Activated CD4-positive, alpha-beta T cell treated with anti-CD3 and anti-CD28 coated beads, Interleukin-2, amount 10 ng/mL, durations not matched to agents 24 days and 14 days (primary cell): ENCODE measurements at regions not wholly inside any gene's neighbourhood (a gene's known extent, or its start where the extent isn't known, plus 50 kb on each side); places are given as distances from the start of the nearest gene placed in this dataset.

Experiments used
- DNase-seq: peaks from one replicate; pipeline ENCODE4 v3.0.0; 2022
- H3K27ac Mint-ChIP-seq: one replicate; pipeline ENCODE4 v1.8.0; 2022; ENCODE audit warnings: mild to moderate bottlenecking, mixed read lengths
- H3K27me3 Mint-ChIP-seq: one replicate; pipeline ENCODE4 v1.8.0; 2022; ENCODE audit warnings: mixed read lengths
- H3K36me3 Mint-ChIP-seq: one replicate; pipeline ENCODE4 v1.8.0; 2022; ENCODE audit warnings: low read depth, mild to moderate bottlenecking, mixed read lengths
- H3K4me1 Mint-ChIP-seq: one replicate; pipeline ENCODE4 v1.8.0; 2021; ENCODE audit warnings: mixed read lengths
- H3K4me3 Mint-ChIP-seq: one replicate; pipeline ENCODE4 v1.8.0; 2022; ENCODE audit warnings: mild to moderate bottlenecking, moderate library complexity, mixed read lengths
- H3K9me3 Mint-ChIP-seq: one replicate; pipeline ENCODE4 v1.8.0; 2021; ENCODE audit warnings: mixed read lengths
- intact Hi-C: fragments of 100-400 bp; cut with micrococcal nuclease; formaldehyde crosslinking; loops from one replicate; pipeline ENCODE4 v1.15.1; 2023

DNA sequence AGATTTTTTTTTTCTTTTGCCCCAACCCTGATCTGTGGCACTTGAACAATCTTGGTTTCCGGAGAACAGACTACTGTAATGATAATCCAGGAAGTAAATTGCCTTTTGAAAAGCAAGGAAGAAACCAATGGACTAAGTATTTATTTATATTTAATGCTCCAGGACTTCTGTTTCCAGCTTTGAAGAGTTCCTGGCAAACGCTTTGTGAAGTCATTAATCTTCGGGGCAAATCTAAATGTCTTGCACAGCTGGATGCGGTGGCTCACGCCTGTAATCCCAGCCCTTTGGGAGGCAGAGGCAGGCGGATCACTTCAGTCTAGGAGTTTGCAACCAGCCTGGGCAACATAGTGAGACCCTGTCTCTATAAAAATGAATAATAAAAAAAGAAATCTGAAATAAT is 135.1 kb upstream of the GATA6 start:
- intact Hi-C loops: no loop called here
- Mint-ChIP-seq H3K27me3 (no peaks in the 10 kb centered on the region), H3K9me3 (no peaks in the 10 kb centered on the region), H3K27ac (no peak overlapping the region), H3K4me1 (no peaks in the 10 kb centered on the region), H3K36me3 (no peaks in the 10 kb centered on the region), H3K4me3 (no peak overlapping the region)
- no peak for DNase-seq

DNA sequence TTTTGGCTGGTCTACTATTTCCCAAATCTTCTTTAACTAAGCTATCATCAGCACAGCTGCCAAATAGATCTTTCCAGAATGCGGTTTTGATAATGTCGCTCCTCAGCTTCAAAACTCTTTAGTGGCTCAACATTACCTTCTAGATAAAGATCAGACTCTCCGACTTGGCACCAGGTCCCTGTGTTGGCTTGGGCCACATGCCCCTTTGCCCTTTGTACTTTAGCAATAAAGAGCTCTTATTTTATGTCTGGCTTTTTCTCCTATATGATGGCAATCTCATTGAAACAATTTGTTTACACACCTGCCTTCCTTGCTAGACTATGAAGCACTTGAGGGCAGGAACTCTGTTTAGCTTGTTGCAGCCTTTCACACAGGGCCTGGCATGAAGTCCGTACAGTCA is 128.9 kb upstream of the GATA6 start:
- Mint-ChIP-seq H3K4me1 (no peaks in the 10 kb centered on the region), H3K36me3 (no peaks in the 10 kb centered on the region), H3K4me3 (no peak overlapping the region), H3K9me3 (no peaks in the 10 kb centered on the region), H3K27me3 (no peaks in the 10 kb centered on the region), H3K27ac (no peak overlapping the region)
- DNase-seq: no peak
- intact Hi-C loops: no loop called here

DNA sequence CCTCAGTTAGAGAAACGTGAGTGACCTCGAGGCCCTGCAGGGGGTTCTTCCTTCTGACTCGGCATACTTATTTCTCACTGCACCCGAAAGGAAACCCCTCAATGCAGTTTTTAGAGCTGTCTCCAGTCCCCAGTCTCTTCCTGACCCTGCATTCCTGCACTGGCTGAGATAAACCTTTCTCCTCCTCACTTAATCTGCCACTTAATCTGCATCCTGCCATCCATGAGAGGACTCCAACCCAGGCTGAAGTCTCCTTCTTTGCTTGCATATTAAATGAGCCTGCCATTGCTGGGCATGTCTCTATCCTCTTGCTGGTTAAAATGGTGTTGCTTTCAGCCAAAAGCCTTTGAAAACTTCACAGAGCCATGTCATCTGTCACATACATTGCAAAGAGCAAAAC is 125.6 kb upstream of the GATA6 start:
- Mint-ChIP-seq H3K36me3 (no peaks in the 10 kb centered on the region), H3K9me3 (no peaks in the 10 kb centered on the region), H3K4me1 (no peaks in the 10 kb centered on the region), H3K4me3 (no peak overlapping the region), H3K27me3 (no peaks in the 10 kb centered on the region), H3K27ac (no peak overlapping the region)
- intact Hi-C loops: no loop called here
- DNase-seq: no peak

DNA sequence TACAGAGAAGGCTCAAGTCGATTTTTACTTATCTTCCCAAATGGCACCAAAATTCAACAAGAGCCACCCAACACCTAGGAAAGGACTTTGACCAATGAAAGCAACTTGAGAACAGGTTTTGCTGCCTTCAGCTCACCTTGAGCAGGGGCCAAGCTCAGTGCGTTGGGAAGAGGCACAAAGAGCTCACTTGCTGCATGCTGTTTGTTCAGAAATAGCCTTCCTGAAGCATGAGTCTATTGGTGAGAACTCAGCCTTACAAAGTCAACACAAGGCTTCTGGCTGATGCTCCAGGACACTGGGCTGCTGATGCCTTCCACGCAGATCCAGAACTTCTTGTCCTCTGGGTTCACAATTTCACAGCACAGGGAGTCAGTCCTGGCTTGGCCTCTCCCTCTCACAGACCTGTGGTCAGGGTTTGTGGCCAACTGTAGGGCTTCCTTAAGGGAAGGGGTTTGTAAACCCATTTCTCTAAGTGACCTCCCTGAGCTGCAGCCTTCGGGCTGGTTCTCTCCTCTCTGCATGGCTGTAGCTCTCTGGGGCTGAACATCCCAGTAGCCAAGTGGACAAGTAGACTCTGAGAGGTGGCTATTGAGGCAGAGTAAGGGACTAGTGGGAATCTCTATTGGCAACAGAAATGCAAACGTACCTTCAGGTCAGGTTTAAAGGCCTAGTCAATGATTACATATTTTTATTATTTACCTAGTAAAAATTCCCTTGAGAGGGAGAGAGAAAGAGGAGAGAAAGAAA is 124.7 kb upstream of the GATA6 start:
- no peak overlapping the region for H3K27ac Mint-ChIP-seq
- no peak overlapping the region for H3K4me3 Mint-ChIP-seq

DNA sequence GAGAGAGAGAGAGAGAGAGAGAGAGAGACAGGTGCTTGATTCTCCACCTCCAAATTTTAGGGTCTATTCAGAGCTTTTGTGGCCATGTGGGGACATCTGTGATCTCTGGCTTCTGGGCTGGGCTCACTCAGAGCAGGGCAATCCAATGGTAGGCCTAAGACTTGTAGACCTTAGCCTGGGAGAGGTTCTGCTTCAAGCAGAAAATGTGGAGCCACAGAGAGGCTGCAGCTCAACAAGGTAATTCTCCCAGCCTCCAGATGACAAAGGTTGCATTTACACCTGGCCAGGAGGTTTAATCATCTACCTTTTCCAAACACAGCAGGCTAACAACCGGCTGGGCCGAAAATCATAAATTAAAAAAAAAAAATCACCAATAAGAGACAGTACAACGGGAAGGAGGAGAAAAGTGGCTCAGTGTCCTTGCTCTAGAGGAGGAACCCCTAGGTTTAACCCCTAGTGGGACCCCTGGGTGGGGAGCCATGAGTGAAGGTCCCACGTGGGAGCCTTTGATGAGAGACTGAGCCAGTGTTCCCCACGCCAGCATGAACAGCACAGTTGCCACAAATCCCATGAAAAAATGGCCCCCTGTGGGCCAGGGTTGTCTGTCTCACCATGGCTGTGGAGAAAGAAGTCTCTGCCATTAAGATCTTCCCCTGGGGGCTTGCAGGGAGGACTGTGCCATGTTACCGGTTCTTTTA is 124.0 kb upstream of the GATA6 start:
- Mint-ChIP-seq H3K4me1 (no peaks in the 10 kb centered on the region), H3K4me3 (no peak overlapping the region), H3K36me3 (no peaks in the 10 kb centered on the region), H3K27me3 (no peaks in the 10 kb centered on the region), H3K27ac (no peak overlapping the region), H3K9me3 (no peaks in the 10 kb centered on the region)
- intact Hi-C loops: no loop called here
- DNase-seq: no peak

More for the DNA sequence above, 124.7 kb upstream of the GATA6 start:
- H3K4me1 Mint-ChIP-seq: no peaks in the 10 kb centered on the region
- H3K36me3 Mint-ChIP-seq: no peaks in the 10 kb centered on the region
- intact Hi-C loops: no loop called here
- DNase-seq: no peak
- H3K9me3 Mint-ChIP-seq: no peaks in the 10 kb centered on the region
- H3K27me3 Mint-ChIP-seq: no peaks in the 10 kb centered on the region

DNA sequence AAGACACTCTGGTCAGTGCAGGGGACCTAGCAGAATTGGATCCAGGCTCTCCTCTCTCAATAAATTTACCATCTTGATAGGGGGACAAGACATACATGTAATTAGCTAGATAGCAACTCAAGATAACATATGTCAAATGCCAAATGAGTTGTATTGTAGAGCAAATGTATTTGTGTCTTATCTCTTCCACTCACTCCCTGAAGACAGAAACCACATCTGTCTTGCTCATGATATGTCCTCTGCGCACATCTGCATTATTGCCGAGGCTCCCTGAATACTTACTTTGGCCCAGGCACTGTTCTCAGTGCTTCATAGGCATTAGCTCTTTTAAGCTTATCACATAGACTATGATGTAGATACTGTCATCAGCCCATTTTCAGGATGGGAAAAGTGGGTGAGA is 122.9 kb upstream of the GATA6 start:
- no peaks in the 10 kb centered on the region for H3K27me3 Mint-ChIP-seq
- no peaks in the 10 kb centered on the region for H3K4me1 Mint-ChIP-seq
- H3K9me3 Mint-ChIP-seq: no peaks in the 10 kb centered on the region

DNA sequence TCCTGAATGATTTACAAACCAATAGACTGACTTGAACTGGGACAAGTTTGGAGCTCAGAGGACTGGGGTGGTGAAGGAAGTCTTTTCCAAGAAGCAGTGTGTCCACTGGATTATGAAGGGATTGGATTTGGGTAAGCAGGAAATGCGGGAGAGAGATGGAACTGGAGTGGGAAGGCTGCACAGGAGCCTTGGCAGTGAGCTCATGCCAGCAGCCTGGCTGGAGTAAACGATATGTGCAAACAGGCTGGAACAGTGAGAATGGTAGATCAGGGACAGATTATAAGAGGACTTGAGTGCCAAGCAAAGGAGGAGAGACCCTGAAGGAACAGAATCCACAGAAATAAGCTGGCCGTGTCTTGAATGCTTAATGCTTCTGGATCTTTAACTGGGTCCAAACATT is 121.9 kb upstream of the GATA6 start:
- H3K27ac Mint-ChIP-seq: no peak overlapping the region
- H3K4me1 Mint-ChIP-seq: no peaks in the 10 kb centered on the region
- no peak for DNase-seq
- no peaks in the 10 kb centered on the region for H3K36me3 Mint-ChIP-seq
- no peaks in the 10 kb centered on the region for H3K9me3 Mint-ChIP-seq
- no peaks in the 10 kb centered on the region for H3K27me3 Mint-ChIP-seq
- H3K4me3 Mint-ChIP-seq: no peak overlapping the region
- intact Hi-C loops: no loop called here

More for the DNA sequence above, 122.9 kb upstream of the GATA6 start:
- Mint-ChIP-seq H3K27ac (no peak overlapping the region), H3K36me3 (no peaks in the 10 kb centered on the region), H3K4me3 (no peak overlapping the region)
- DNase-seq: no peak
- intact Hi-C loops: no loop called here

DNA sequence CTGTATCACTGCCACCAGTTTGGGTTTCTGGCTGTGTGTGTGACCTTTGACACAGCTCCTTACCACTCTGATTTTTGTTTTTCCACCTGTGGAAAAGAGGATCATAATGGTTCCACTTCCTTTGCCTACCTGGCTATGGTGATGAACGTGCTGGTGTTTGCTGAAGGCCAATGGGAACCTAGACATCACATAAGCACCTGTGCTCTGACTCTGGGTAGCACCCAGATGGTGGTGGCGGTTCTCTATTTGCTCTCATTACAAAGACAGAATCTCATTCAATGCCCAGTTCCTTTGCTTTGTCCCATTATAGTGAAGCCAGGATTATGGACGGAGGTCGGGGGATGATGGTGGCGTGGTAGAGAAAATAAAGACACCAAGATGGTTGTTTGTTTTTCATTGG is 121.2 kb upstream of the GATA6 start:
- H3K27ac Mint-ChIP-seq: no peak overlapping the region
- no peaks in the 10 kb centered on the region for H3K36me3 Mint-ChIP-seq
- no peak overlapping the region for H3K4me3 Mint-ChIP-seq
- no peaks in the 10 kb centered on the region for H3K27me3 Mint-ChIP-seq
- intact Hi-C loops: no loop called here
- no peaks in the 10 kb centered on the region for H3K9me3 Mint-ChIP-seq
- no peak for DNase-seq
- H3K4me1 Mint-ChIP-seq: no peaks in the 10 kb centered on the region

DNA sequence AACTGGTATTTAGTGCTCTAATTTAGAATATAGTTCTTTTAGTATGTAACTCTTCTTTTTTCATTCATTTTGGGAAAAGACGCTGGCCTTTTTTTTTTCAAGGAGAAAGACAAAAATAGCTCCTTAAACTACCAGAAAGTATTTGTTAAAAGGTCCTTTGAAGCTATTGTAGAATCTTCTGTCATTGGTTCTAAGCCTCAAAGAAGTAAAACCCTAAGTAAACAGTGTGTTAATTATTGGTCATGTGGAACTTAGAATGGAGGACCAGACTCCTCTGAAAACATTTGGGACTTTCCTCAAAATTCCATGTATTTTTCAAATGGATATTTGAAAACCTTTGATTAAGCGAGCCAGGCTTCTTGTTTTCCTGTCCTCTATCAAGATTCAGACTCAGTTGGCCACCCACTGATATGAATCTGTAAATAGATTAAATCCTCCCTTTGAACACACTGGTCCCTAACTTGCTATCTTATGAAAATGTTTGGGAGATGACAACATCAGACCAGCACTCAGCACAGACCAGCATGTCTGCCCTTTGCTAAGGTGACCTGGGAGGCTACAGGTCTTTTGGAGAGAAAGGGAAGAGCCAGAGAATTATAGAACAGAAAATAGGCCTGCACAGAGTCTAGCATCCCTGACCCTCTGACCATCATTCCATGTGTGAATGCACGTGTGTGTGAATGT is 120.3 kb upstream of the GATA6 start:
- H3K27ac Mint-ChIP-seq: no peak overlapping the region
- no peaks in the 10 kb centered on the region for H3K27me3 Mint-ChIP-seq
- intact Hi-C loops: no loop called here
- H3K4me1 Mint-ChIP-seq: no peaks in the 10 kb centered on the region
- DNase-seq: no peak
- H3K36me3 Mint-ChIP-seq: no peaks in the 10 kb centered on the region
- no peaks in the 10 kb centered on the region for H3K9me3 Mint-ChIP-seq
- H3K4me3 Mint-ChIP-seq: no peak overlapping the region

DNA sequence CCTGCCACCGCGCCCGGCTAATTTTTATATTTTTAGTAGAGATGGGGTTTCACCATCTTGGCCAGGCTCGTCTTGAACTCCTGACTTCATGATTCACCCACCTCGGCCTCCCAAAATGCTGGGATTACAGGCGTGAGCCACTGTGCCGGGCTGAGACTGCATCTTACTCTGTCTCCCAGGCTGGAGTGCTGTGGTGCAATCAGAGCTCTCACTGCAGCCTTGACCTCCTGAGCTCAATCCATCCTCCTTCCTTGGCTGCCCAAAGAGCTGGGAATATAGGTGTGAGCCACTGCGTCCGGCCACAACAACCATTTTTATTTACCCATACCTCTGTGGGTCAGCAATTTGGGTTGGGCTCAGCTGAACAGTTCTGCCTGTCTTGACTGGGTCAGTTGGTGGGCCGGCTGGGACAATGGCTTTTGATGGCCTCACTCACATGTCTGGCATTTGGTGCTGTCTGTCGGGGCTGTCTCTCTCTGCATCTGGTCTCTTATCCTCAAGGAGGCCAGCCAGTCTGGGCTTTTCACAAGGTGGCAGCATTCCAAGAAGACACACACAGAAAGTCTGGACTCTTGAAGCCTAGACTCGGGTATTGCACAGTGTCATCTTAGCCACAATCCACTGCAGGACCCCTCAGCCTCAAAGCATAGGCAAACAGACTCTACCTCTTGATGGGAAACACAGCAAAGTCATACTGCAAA is 116.8 kb upstream of the GATA6 start:
- Mint-ChIP-seq H3K4me3 (no peak overlapping the region), H3K4me1 (no peaks in the 10 kb centered on the region), H3K9me3 (no peaks in the 10 kb centered on the region), H3K27ac (no peak overlapping the region), H3K27me3 (no peaks in the 10 kb centered on the region), H3K36me3 (no peaks in the 10 kb centered on the region)
- intact Hi-C loops: no loop called here
- no peak for DNase-seq

DNA sequence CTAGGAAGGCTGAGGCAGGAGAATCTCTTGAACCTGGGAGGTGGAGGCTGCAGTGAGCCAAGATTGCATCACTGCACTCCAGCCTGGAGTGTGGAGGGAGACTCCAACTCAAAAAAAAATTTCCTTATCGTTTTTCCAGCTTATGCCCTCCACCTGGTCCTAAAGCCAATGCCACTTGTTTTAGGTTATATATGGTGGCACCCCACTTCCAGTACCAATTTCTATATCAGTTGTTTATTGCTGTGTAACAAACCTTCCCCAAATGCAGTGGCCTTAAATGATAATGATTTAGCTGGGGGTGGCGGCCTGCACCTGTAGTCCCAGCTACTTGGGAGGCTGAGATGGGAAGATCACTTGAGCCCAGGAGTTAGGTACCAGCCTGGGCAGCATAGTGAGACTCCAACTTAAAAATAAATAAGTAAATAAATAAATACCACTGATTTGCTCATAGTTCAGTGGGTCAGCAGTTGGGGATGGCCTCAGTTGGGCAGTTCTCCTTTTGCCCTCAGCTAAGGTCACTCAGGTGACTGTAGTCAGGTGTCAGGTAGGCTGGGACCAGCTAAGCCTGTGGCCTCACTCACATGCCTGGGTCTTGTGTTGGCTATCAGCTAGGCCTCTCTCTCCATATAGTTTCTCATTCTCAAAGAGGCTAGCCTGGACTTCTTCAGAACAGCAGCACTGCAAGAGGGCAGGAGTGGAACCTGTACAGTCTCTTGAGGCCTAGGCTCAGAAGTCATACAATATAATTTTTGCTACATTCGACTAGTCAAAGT is 113.7 kb upstream of the GATA6 start:
- Mint-ChIP-seq H3K27me3 (no peaks in the 10 kb centered on the region), H3K4me1 (no peaks in the 10 kb centered on the region), H3K9me3 (no peaks in the 10 kb centered on the region), H3K36me3 (no peaks in the 10 kb centered on the region), H3K27ac (no peak overlapping the region), H3K4me3 (no peak overlapping the region)
- DNase-seq: no peak
- intact Hi-C loops: no loop called here

DNA sequence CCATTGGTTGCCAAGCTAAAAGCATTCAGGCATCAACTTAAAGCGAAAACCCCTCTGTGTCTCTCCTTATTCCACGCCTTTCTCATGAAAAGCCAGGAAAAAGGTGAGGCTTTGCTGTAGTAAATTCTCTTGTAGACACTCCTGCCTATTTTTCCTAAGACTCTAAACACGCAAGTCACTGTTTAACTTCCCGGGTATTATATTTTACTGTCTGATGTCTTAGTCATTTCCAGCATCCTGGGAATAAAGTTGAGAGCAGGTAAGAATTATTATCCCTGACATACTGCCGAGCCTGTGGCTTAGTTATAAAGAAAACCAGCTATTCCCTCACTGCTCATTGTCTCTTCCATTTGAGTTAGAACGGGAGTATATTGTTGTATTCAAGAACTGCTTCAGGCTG is 112.4 kb upstream of the GATA6 start:
- H3K27ac Mint-ChIP-seq: no peak overlapping the region
- no peaks in the 10 kb centered on the region for H3K27me3 Mint-ChIP-seq
- no peaks in the 10 kb centered on the region for H3K36me3 Mint-ChIP-seq
- H3K4me3 Mint-ChIP-seq: no peak overlapping the region
- H3K4me1 Mint-ChIP-seq: no peaks in the 10 kb centered on the region
- intact Hi-C loops: no loop called here
- no peak for DNase-seq
- no peaks in the 10 kb centered on the region for H3K9me3 Mint-ChIP-seq

DNA sequence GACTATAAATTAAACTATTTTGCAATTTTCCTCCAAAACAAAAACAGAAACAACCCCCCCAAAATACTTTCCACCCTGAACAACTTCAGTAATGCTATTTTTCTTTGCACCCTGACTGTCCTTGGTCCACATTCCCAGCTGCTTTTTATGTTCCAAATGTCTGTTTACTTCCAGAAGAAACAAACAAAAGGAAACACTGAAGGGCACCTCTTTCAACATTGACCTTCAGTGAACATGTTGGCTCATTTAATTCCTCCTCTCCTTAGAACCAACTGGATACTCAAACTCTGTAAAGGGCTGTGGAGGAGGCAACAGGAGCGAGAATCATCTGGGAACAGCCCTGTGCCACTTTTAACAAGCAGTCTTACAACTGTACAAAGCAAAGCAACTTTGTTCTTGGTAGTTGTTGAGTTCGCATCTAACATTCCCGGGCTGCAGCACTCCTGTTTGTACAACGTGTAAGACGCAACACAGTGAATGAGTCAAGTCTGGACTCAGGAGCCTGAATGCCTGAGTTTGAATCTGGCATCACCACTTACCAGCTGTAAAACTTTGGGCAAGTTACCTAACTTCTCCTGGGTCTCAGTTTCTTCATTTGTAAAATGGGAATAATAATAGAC is 111.4 kb upstream of the GATA6 start:
- H3K27ac Mint-ChIP-seq: no peak overlapping the region
- no peak overlapping the region for H3K4me3 Mint-ChIP-seq
- H3K36me3 Mint-ChIP-seq: no peaks in the 10 kb centered on the region
- H3K4me1 Mint-ChIP-seq: no peaks in the 10 kb centered on the region
- no peaks in the 10 kb centered on the region for H3K27me3 Mint-ChIP-seq
- H3K9me3 Mint-ChIP-seq: no peaks in the 10 kb centered on the region
- intact Hi-C loops: no loop called here
- no peak for DNase-seq
